H1 (cell line): ENCODE measurements at regions not wholly inside any gene's neighbourhood (a gene's known extent, or its start where the extent isn't known, plus 50 kb on each side); places are given as distances from the start of the nearest gene placed in this dataset.

Source experiments
- CTCF ChIA-PET: fragments of 300-600 bp; sonication (Branson Sonifier 250); formaldehyde crosslinking; loops from one replicate; lab custom pipeline; 2021; ENCODE audit not compliant: partially characterized antibody; lab: Charles Lee
- POLR2A ChIA-PET: fragments of 300-600 bp; sonication (Branson Sonifier 250); formaldehyde crosslinking; loops from one replicate; lab custom pipeline; 2021; ENCODE audit warnings: inconsistent platforms; ENCODE audit not compliant: partially characterized antibody; lab: Charles Lee
- DNase-seq, 2 experiments: peaks; one replicate each; pipeline versions ENCODE4 v3.0.0 to v3.0.0-alpha.2; 2010 to 2022; ENCODE audit warnings: low spot score in 2 of 2, low read depth in 1 of 2, mixed read lengths in 1 of 2
- FAIRE-seq: peaks from 2 replicates; lab custom pipeline; 2011; peaks lifted over from hg19 to GRCh38; lab: Jason Lieb, UNC
- H2AFZ ChIP-seq: 2 replicates; pipeline ENCODE4 v1.8.1; 2012; ENCODE audit warnings: low read length, inconsistent platforms
- H2AK5ac ChIP-seq: 2 replicates; pipeline ENCODE4 v1.6.1; 2013; ENCODE audit warnings: low read depth, low read length
- H2BK120ac ChIP-seq: replicated peaks from 2 replicates; pipeline ENCODE3; 2013; ENCODE audit warnings: low read depth, low read length, inconsistent platforms
- H2BK12ac ChIP-seq: 2 replicates; pipeline ENCODE4 v1.6.1; 2013; ENCODE audit warnings: low read depth, low read length
- H2BK15ac ChIP-seq: 2 replicates; pipeline ENCODE4 v1.6.1; 2013; ENCODE audit warnings: low read length
- H2BK20ac ChIP-seq: 2 replicates; pipeline ENCODE4 v1.6.1; 2013; ENCODE audit warnings: low read length
- H2BK5ac ChIP-seq: 2 replicates; pipeline ENCODE4 v1.6.1; 2013; ENCODE audit warnings: low read depth, low read length
- H3K14ac ChIP-seq: 2 replicates; pipeline ENCODE4 v1.6.1; 2013; ENCODE audit warnings: inconsistent platforms; ENCODE audit not compliant: insufficient read length
- H3K18ac ChIP-seq: 2 replicates; pipeline ENCODE4 v1.6.1; 2013; ENCODE audit warnings: low read length; ENCODE audit errors: extremely low read depth
- H3K23ac ChIP-seq: 2 replicates; pipeline ENCODE4 v1.6.1; 2013; ENCODE audit warnings: inconsistent platforms; ENCODE audit not compliant: insufficient read length
- H3K23me2 ChIP-seq: 2 replicates; pipeline ENCODE4 v1.6.1; 2013; ENCODE audit warnings: low read depth, low read length
- H3K27ac ChIP-seq: 2 replicates; pipeline ENCODE4 v1.6.1; 2011; ENCODE audit warnings: low read depth, low read length, inconsistent platforms
- H3K27me3 ChIP-seq, 4 experiments: replicated peaks in 1 of 4; 1 replicate in 1 of 4; 2 replicates in 3 of 4; pipeline versions ENCODE4 v1.6.1 to v1.8.1; 2011 to 2013; ENCODE audit warnings: low read length in 3 of 4, mild to moderate bottlenecking in 3 of 4, inconsistent platforms in 2 of 4, mixed read lengths in 2 of 4, moderate library complexity in 1 of 4; ENCODE audit not compliant: control insufficient read depth in 3 of 4, insufficient read depth in 3 of 4; ENCODE audit errors: extremely low read depth in 1 of 4
- H3K36me3 ChIP-seq, 4 experiments: 2 replicates each; pipeline versions ENCODE4 v1.6.1 to v1.8.1; 2011 to 2013; ENCODE audit warnings: mild to moderate bottlenecking in 4 of 4, low read length in 3 of 4, moderate library complexity in 2 of 4, control low read depth in 1 of 4, inconsistent platforms in 1 of 4; ENCODE audit not compliant: insufficient read depth in 4 of 4, control insufficient read depth in 2 of 4
- H3K4ac ChIP-seq: replicated peaks from 2 replicates; pipeline ENCODE3; 2013; ENCODE audit warnings: low read length, low read depth, mixed read lengths, inconsistent platforms; ENCODE audit not compliant: insufficient read length
- H3K4me1 ChIP-seq, 4 experiments: replicated peaks in 1 of 4; 1 replicate in 1 of 4; 2 replicates in 3 of 4; pipeline versions ENCODE4 v1.6.1 to v1.8.1; 2011 to 2013; ENCODE audit warnings: low read length in 3 of 4, inconsistent platforms in 2 of 4, mixed read lengths in 1 of 4; ENCODE audit not compliant: insufficient read depth in 4 of 4, control insufficient read depth in 3 of 4
- H3K4me2 ChIP-seq, 2 experiments: 2 replicates each; pipeline versions ENCODE4 v1.6.1 to v1.8.1; 2011 to 2013; ENCODE audit warnings: low read depth in 2 of 2, low read length in 2 of 2, control low read depth in 1 of 2, inconsistent platforms in 1 of 2, mild to moderate bottlenecking in 1 of 2; ENCODE audit not compliant: insufficient read depth in 1 of 2
- H3K4me3 ChIP-seq, 4 experiments: fragments of 200-600, 300-600 bp in 1 of 4; sonication (generic), shearing (Covaris generic), sonication (Bioruptor Twin) in 1 of 4; 2 replicates each; pipeline versions ENCODE4 v1.5.1 to v1.8.1; 2011 to 2016; ENCODE audit warnings: low read length in 4 of 4, low read depth in 3 of 4, control low read depth in 2 of 4, inconsistent platforms in 2 of 4, mild to moderate bottlenecking in 2 of 4, mixed read lengths in 1 of 4, moderate library complexity in 1 of 4; ENCODE audit not compliant: insufficient read depth in 2 of 4; ENCODE audit errors: extremely low read depth in 1 of 4
- H3K56ac ChIP-seq: replicated peaks from 2 replicates; pipeline ENCODE3; 2013; ENCODE audit warnings: low read depth, mild to moderate bottlenecking, mixed read lengths, low read length, inconsistent platforms; ENCODE audit not compliant: insufficient read length
- H3K79me1 ChIP-seq: 2 replicates; pipeline ENCODE4 v1.6.1; 2013; ENCODE audit warnings: low read depth, low read length, control low read depth
- H3K79me2 ChIP-seq, 2 experiments: 2 replicates each; pipeline versions ENCODE4 v1.6.1 to v1.8.1; 2012 to 2013; ENCODE audit warnings: low read length in 2 of 2, mild to moderate bottlenecking in 2 of 2, inconsistent platforms in 1 of 2; ENCODE audit not compliant: insufficient read depth in 2 of 2, control insufficient read depth in 1 of 2
- H3K9ac ChIP-seq, 4 experiments: replicated peaks in 1 of 4; 1 replicate in 1 of 4; 2 replicates in 3 of 4; pipeline versions ENCODE4 v1.6.1 to v1.8.1; 2011 to 2013; ENCODE audit warnings: low read depth in 3 of 4, low read length in 3 of 4, control low read depth in 2 of 4, mild to moderate bottlenecking in 2 of 4, moderate library complexity in 2 of 4, inconsistent platforms in 1 of 4; ENCODE audit errors: extremely low read depth in 1 of 4
- H3K9me3 ChIP-seq, 2 experiments: 2 replicates each; pipeline versions ENCODE4 v1.6.1 to v1.8.1; 2012 to 2013; ENCODE audit warnings: mild to moderate bottlenecking in 2 of 2, moderate library complexity in 2 of 2, control low read depth in 1 of 2, inconsistent platforms in 1 of 2, low read depth in 1 of 2, low read length in 1 of 2, mixed read lengths in 1 of 2; ENCODE audit not compliant: insufficient read depth in 2 of 2
- H4K20me1 ChIP-seq, 2 experiments: replicated peaks in 1 of 2; 2 replicates each; pipeline versions ENCODE3 to v1.8.1; 2011 to 2013; ENCODE audit warnings: inconsistent platforms in 2 of 2, low read length in 2 of 2, mild to moderate bottlenecking in 1 of 2; ENCODE audit not compliant: insufficient read depth in 2 of 2, control insufficient read depth in 1 of 2
- H4K5ac ChIP-seq: 2 replicates; pipeline ENCODE4 v1.6.1; 2013; ENCODE audit warnings: low read length, low read depth, mixed read lengths, inconsistent platforms; ENCODE audit not compliant: insufficient read length
- H4K8ac ChIP-seq: 2 replicates; pipeline ENCODE4 v1.8.0; 2013; ENCODE audit warnings: mild to moderate bottlenecking, moderate library complexity, low read length, inconsistent platforms; ENCODE audit not compliant: insufficient read depth; ENCODE audit errors: extremely low read depth
- H4K91ac ChIP-seq: replicated peaks from 2 replicates; pipeline ENCODE3; 2013; ENCODE audit warnings: low read length, mixed read lengths, inconsistent platforms; ENCODE audit not compliant: insufficient read length
- BACH1 ChIP-seq: IDR thresholded peaks from 2 replicates; pipeline ENCODE4 v1.6.1; 2012; ENCODE audit warnings: low read length, improper control_type of control experiment
- CBX8 ChIP-seq: fragments of 300-800, 300-1000 bp; sonication (generic); IDR thresholded peaks from 2 replicates; pipeline ENCODE4 v1.7.1; 2016; ENCODE audit warnings: low read depth, low read length, borderline replicate concordance
- EGR1 ChIP-seq: IDR thresholded peaks from 2 replicates; pipeline ENCODE4 v1.6.1; 2011; ENCODE audit warnings: low read depth, low read length, borderline replicate concordance
- EP300 ChIP-seq, 2 experiments: IDR thresholded peaks; 1 replicate in 1 of 2; 2 replicates in 1 of 2; pipeline ENCODE4 v1.6.1; 2011 to 2012; ENCODE audit warnings: low read depth in 2 of 2, low read length in 2 of 2, mild to moderate bottlenecking in 2 of 2, borderline replicate concordance in 1 of 2, inconsistent platforms in 1 of 2, moderate library complexity in 1 of 2
- EZH2 ChIP-seq: fragments of 200-600 bp; sonication (generic); IDR thresholded peaks from 2 replicates; pipeline ENCODE4 v1.7.1; 2012; ENCODE audit warnings: low read depth, mild to moderate bottlenecking, moderate library complexity, low read length, inconsistent platforms; ENCODE audit not compliant: severe bottlenecking
- KDM5A ChIP-seq: fragments of 200-600 bp; IDR thresholded peaks from 2 replicates; pipeline ENCODE4 v1.7.1; 2012; ENCODE audit warnings: mild to moderate bottlenecking, low read length, inconsistent platforms, mixed read lengths
- NANOG ChIP-seq: IDR thresholded peaks from 2 replicates; pipeline ENCODE4 v1.6.1; 2011; ENCODE audit warnings: low read length, low read depth, mild to moderate bottlenecking, inconsistent platforms; ENCODE audit not compliant: insufficient read depth, poor library complexity, severe bottlenecking
- POLR2A ChIP-seq, 2 experiments: IDR thresholded peaks; 1 replicate in 1 of 2; 2 replicates in 1 of 2; pipeline ENCODE4 v1.6.1; 2011; ENCODE audit warnings: low read depth in 2 of 2, low read length in 2 of 2, mild to moderate bottlenecking in 2 of 2; ENCODE audit errors: control extremely low read depth in 1 of 2
- SIRT6 ChIP-seq: IDR thresholded peaks from one replicate; pipeline ENCODE4 v1.7.1; 2012; ENCODE audit warnings: low read length, inconsistent platforms
- SIX5 ChIP-seq: IDR thresholded peaks from 2 replicates; pipeline ENCODE4 v1.6.1; 2011; ENCODE audit warnings: mild to moderate bottlenecking, low read depth, low read length
- SP1 ChIP-seq: IDR thresholded peaks from 2 replicates; pipeline ENCODE4 v1.6.1; 2011; ENCODE audit warnings: low read depth, low read length
- SP4 ChIP-seq: IDR thresholded peaks from 2 replicates; pipeline ENCODE4 v1.6.1; 2012; ENCODE audit warnings: low read length, inconsistent platforms
- TCF12 ChIP-seq: IDR thresholded peaks from 2 replicates; pipeline ENCODE4 v1.6.1; 2011; ENCODE audit warnings: low read depth, mild to moderate bottlenecking, low read length
- TEAD4 ChIP-seq: IDR thresholded peaks from 2 replicates; pipeline ENCODE4 v1.6.1; 2012; ENCODE audit warnings: low read depth, low read length, inconsistent platforms, mixed read lengths
- WGBS, 2 experiments: shearing (Covaris generic) in 1 of 2; methylation state at CpG; one replicate each; pipeline versions ENCODE4 v1.1.6 to v1.1.7; 2013 to 2015; ENCODE audit warnings: low lambda C conversion rate in 2 of 2, mixed read lengths in 2 of 2, inconsistent platforms in 1 of 2, low coverage in 1 of 2, missing lambda C conversion rate in 1 of 2; ENCODE audit not compliant: insufficient replicate concordance in 2 of 2, insufficient coverage in 1 of 2, insufficient read length in 1 of 2; ENCODE audit errors: extremely low coverage in 1 of 2, missing lambda C conversion rate in 1 of 2; 5-methylcytosine and 5-hydroxymethylcytosine counted together
- TF ChIP-seq, protein P1 (sequence below): IDR thresholded peaks from 2 replicates; pipeline ENCODE4 v1.6.1; 2011; ENCODE audit warnings: low read length, improper control_type of control experiment

DNA sequence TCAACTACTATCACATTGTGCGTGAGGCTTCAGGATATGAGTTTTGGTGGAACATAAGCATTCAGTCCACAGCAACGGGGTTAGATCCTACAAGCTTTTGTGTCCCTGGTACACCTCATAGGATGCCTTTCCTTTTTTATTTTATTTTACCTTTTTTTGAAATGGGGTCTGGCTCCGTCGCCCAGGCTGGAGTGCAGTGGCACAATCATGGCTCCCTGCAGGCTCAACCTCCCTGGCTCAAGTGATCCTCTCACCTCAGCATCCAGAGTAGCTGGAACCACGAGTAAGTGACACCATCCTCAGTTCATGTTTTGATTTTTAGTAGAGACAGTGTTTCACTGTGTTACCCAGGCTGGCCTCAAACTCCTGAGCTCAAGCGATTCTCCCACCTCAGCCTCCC lies 86.0 kb upstream of the RAI14 start:
- no peak overlapping the region for H4K5ac ChIP-seq
- POLR2A ChIA-PET = no interaction called here
- H2BK20ac ChIP-seq = no peak overlapping the region; the same call in 1 of the 2 replicates
- no peaks in the 10 kb centered on the region for H4K20me1 ChIP-seq
- H3K23me2 ChIP-seq = no peaks in the 10 kb centered on the region
- no peaks in the 10 kb centered on the region for H3K36me3 ChIP-seq
- no peak overlapping the region for H3K14ac ChIP-seq
- no peaks in the 10 kb centered on the region for H3K79me2 ChIP-seq
- no peak overlapping the region for H4K91ac ChIP-seq
- no peaks in the 10 kb centered on the region for H3K79me1 ChIP-seq
- H3K4me1 ChIP-seq = peaks cover 0 to 2% (median 0%) of the 10 kb centered on the region in 4 experiments; a peak in 1 of 7 replicates
- H2BK15ac ChIP-seq = no peak overlapping the region
- no peak overlapping the region for H4K8ac ChIP-seq
- no peak for FAIRE-seq
- no peak overlapping the region for H3K4ac ChIP-seq
- no peak for DNase-seq
- no peaks in the 10 kb centered on the region for H3K27me3 ChIP-seq
- H2BK5ac ChIP-seq = no peak overlapping the region
- H2AK5ac ChIP-seq = no peak overlapping the region
- H3K56ac ChIP-seq = no peak overlapping the region
- H2BK120ac ChIP-seq = no peak overlapping the region
- no peak overlapping the region for H3K4me2 ChIP-seq
- H3K4me3 ChIP-seq = no peak overlapping the region
- CTCF ChIA-PET = interaction anchor here (0.6 to 1.3 kb wide), 2 partner anchors 13 to 23 kb away, joined by 3 to 4 read pairs; no protein-coding TSS in a partner anchor
- H2AFZ ChIP-seq = no peak overlapping the region
- no peak overlapping the region for H3K23ac ChIP-seq
- no peak overlapping the region for H3K18ac ChIP-seq
- no peak overlapping the region for H3K27ac ChIP-seq
- WGBS, 2 experiments = 87% methylated on average over 6 of the region's 6 CpGs; no CpG with 5 or more reads in 1 of the 2 experiments
- no peaks in the 10 kb centered on the region for H3K9me3 ChIP-seq
- H2BK12ac ChIP-seq = no peak overlapping the region
- no peak overlapping the region for H3K9ac ChIP-seq
- TF ChIP-seq SIX5 (no peak), NANOG (no peak), POLR2A (IDR thresholded peaks at IDR 0.05; ENCODE audit: control extremely low read depth in 1 of 2, low read depth in 2 of 2, low read length in 2 of 2) (no peak), SIRT6 (no peak), TCF12 (no peak), BACH1 (no peak), EP300 (IDR thresholded peaks at IDR 0.05; ENCODE audit: borderline replicate concordance in 1 of 2, low read depth in 2 of 2, low read length in 2 of 2) (no peak), SP4 (no peak), TEAD4 (no peak), EZH2 (no peak), KDM5A (no peak), CBX8 (no peak), EGR1 (no peak), SP1 (no peak)
- TF ChIP-seq, protein P1, sequence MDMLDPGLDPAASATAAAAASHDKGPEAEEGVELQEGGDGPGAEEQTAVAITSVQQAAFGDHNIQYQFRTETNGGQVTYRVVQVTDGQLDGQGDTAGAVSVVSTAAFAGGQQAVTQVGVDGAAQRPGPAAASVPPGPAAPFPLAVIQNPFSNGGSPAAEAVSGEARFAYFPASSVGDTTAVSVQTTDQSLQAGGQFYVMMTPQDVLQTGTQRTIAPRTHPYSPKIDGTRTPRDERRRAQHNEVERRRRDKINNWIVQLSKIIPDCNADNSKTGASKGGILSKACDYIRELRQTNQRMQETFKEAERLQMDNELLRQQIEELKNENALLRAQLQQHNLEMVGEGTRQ = no peak
